GM12891 (cell line): ENCODE measurements at regions not wholly inside any gene's neighbourhood (a gene's known extent, or its start where the extent isn't known, plus 50 kb on each side); places are given as distances from the start of the nearest gene placed in this dataset.
A peak's percentile ranks its signal among the peaks of the same experiment; 100 is the strongest.
"Not testable (repeated sequence)": the region's sequence is repeated elsewhere in the genome, so short reads cannot be mapped to it uniquely, and the experiment has no call there.

Experiments used
- DNase-seq: peaks from one replicate; pipeline ENCODE4 v3.0.0; 2011; ENCODE audit warnings: low spot score; ENCODE audit not compliant: insufficient read length
- FAIRE-seq: peaks from 2 replicates; lab custom pipeline; 2011; peaks lifted over from hg19 to GRCh38; lab: Jason Lieb, UNC
- PAX5 ChIP-seq: IDR thresholded peaks from 2 replicates; pipeline ENCODE4 v1.6.1; 2011; ENCODE audit warnings: low read length, moderate library complexity, mild to moderate bottlenecking; ENCODE audit not compliant: insufficient read depth, severe bottlenecking
- POLR2A ChIP-seq: IDR thresholded peaks from 2 replicates; pipeline ENCODE4 v1.6.1; 2011; ENCODE audit warnings: low read depth, low read length, control low read depth
- POLR2AphosphoS5 ChIP-seq: IDR thresholded peaks from 2 replicates; pipeline ENCODE4 v1.6.1; 2011; ENCODE audit warnings: low read depth, low read length, control low read depth
- POU2F2 ChIP-seq: IDR thresholded peaks from 2 replicates; pipeline ENCODE4 v1.6.1; 2011; ENCODE audit warnings: low read depth, mild to moderate bottlenecking, control low read depth, low read length, moderate library complexity
- SPI1 ChIP-seq: IDR thresholded peaks from 2 replicates; pipeline ENCODE4 v1.6.1; 2011; ENCODE audit warnings: low read depth, low read length, control low read depth
- TAF1 ChIP-seq: IDR thresholded peaks from 2 replicates; pipeline ENCODE4 v1.6.1; 2011; ENCODE audit warnings: low read depth, low read length, control low read depth

- TF ChIP-seq POLR2AphosphoS5 (no peak), POLR2A (no peak), TAF1 (no peak), PAX5 (no peak), POU2F2 (no peak)
- no peak for DNase-seq
- FAIRE-seq, result no peak
These were observed 368.1 kb downstream of the C16orf95 start for GRCh38 chr16:86949116-86949515.

GRCh38 chr16:86949630-86950029 is 367.6 kb downstream of the C16orf95 start:
- FAIRE-seq (no peak), DNase-seq (no peak)
- no peak for TF ChIP-seq PAX5

- DNase-seq, result no peak
- peak; percentile 59 for FAIRE-seq
- TF ChIP-seq SPI1, result no peak
- TF ChIP-seq POLR2A, result no peak
- no peak for TF ChIP-seq PAX5
- no peak for TF ChIP-seq POU2F2
- no peak for TF ChIP-seq POLR2AphosphoS5
- TF ChIP-seq TAF1, result no peak
These were observed 366.0 kb downstream of the C16orf95 start for GRCh38 chr16:86951041-86951822.

GRCh38 chr16:86951831-86952598 is 365.2 kb downstream of the C16orf95 start:
- no peak for TF ChIP-seq POLR2AphosphoS5
- TF ChIP-seq POU2F2, result no peak
- no peak for DNase-seq
- no peak for FAIRE-seq

GRCh38 chr16:86952769-86953168 is 364.4 kb downstream of the C16orf95 start:
- no peak for DNase-seq
- TF ChIP-seq POLR2AphosphoS5, result no peak
- TF ChIP-seq POU2F2, result no peak
- TF ChIP-seq PAX5, result no peak
- TF ChIP-seq TAF1, result no peak
- no peak for TF ChIP-seq SPI1
- TF ChIP-seq POLR2A, result no peak
- no peak for FAIRE-seq

GRCh38 chr16:86953631-86954391 is 363.4 kb downstream of the C16orf95 start:
- DNase-seq (no peak), FAIRE-seq (no peak)
- TF ChIP-seq PAX5, result no peak
- no peak for TF ChIP-seq POLR2A
- no peak for TF ChIP-seq POLR2AphosphoS5
- TF ChIP-seq TAF1, result no peak
- TF ChIP-seq SPI1, result no peak
- no peak for TF ChIP-seq POU2F2

GRCh38 chr16:86955136-86955855 is 361.9 kb downstream of the C16orf95 start:
- TF ChIP-seq PAX5, result no peak
- no peak for TF ChIP-seq POLR2AphosphoS5
- TF ChIP-seq POLR2A, result no peak
- TF ChIP-seq SPI1, result no peak
- FAIRE-seq, result no peak

GRCh38 chr16:86956437-86956836 is 360.8 kb downstream of the C16orf95 start:
- DNase-seq (no peak), FAIRE-seq (no peak)
- TF ChIP-seq PAX5 (no peak), POU2F2 (no peak), POLR2AphosphoS5 (no peak), POLR2A (no peak), SPI1 (no peak), TAF1 (no peak)

More at GRCh38 chr16:86955136-86955855, 361.9 kb downstream of the C16orf95 start:
- DNase-seq, result no peak

GRCh38 chr16:86957662-86958198 is 359.5 kb downstream of the C16orf95 start:
- DNase-seq, FAIRE-seq: not testable (repeated sequence)

- no peak for TF ChIP-seq SPI1
- TF ChIP-seq POU2F2, result no peak
- TF ChIP-seq POLR2A, result no peak
- no peak for TF ChIP-seq POLR2AphosphoS5
- DNase-seq, result no peak
- no peak for FAIRE-seq
These were observed 358.8 kb downstream of the C16orf95 start for GRCh38 chr16:86958423-86958822.
